IMR-90 (cell line): ENCODE measurements at regions not wholly inside any gene's neighbourhood (a gene's known extent, or its start where the extent isn't known, plus 50 kb on each side); places are given as distances from the start of the nearest gene placed in this dataset.

Experiments
- ATAC-seq: fragments of 200-7000 bp; cut with Tn5 transposase; 2 replicates; pipeline ENCODE4 v1.9.1; 2020; ENCODE audit warnings: low read depth, mild to moderate bottlenecking, moderate library complexity
- BruUV-seq: library from RNA; stranded (reverse); fragments of 400-500 nt; replicated peaks from 2 replicates; lab custom pipeline; 2021; lab: Mats Ljungman, UMichigan
- CTCF ChIA-PET: fragments of 300-600 bp; formaldehyde crosslinking; extraction: SDS; loops from one replicate; lab custom pipeline; 2021; ENCODE audit warnings: antibody characterized with exemption; lab: Yijun Ruan, JAX
- POLR2A ChIA-PET: fragments of 300-600 bp; sonication (Branson Sonifier 250); formaldehyde crosslinking; loops from one replicate; lab custom pipeline; 2022; ENCODE audit warnings: antibody characterized with exemption; ENCODE audit not compliant: unreplicated experiment; lab: Charles Lee
- DNase-seq: peaks from one replicate; pipeline ENCODE4 v3.0.0; 2013
- H2AFZ ChIP-seq: replicated peaks from 2 replicates; pipeline ENCODE3; 2013; ENCODE audit warnings: low read length, mild to moderate bottlenecking; ENCODE audit not compliant: poor library complexity
- H2AK5ac ChIP-seq: 2 replicates; pipeline ENCODE4 v1.6.1; 2013; ENCODE audit warnings: low read depth, low read length, inconsistent platforms
- H2AK9ac ChIP-seq: replicated peaks from 2 replicates; pipeline ENCODE3; 2013; ENCODE audit warnings: mild to moderate bottlenecking, low read depth, low read length, moderate library complexity; ENCODE audit not compliant: poor library complexity
- H2BK120ac ChIP-seq: 2 replicates; pipeline ENCODE4 v1.6.1; 2013; ENCODE audit warnings: low read depth, low read length, inconsistent platforms
- H2BK15ac ChIP-seq: 3 replicates; pipeline ENCODE4 v1.6.1; 2013; ENCODE audit warnings: low read depth, low read length, inconsistent platforms
- H2BK20ac ChIP-seq: 2 replicates; pipeline ENCODE4 v1.6.1; 2013; ENCODE audit warnings: low read depth, mild to moderate bottlenecking, inconsistent platforms, low read length, moderate library complexity
- H2BK5ac ChIP-seq: 2 replicates; pipeline ENCODE4 v1.6.1; 2013; ENCODE audit warnings: mild to moderate bottlenecking, low read depth, low read length, inconsistent platforms; ENCODE audit not compliant: poor library complexity, severe bottlenecking
- H3K14ac ChIP-seq: replicated peaks from 2 replicates; pipeline ENCODE4 v1.6.1; 2013; ENCODE audit warnings: low read depth, low read length, inconsistent platforms
- H3K18ac ChIP-seq: 2 replicates; pipeline ENCODE4 v1.6.1; 2013; ENCODE audit warnings: low read depth, low read length, control low read depth
- H3K23ac ChIP-seq: 2 replicates; pipeline ENCODE4 v1.6.1; 2013; ENCODE audit warnings: low read depth, low read length, inconsistent platforms
- H3K27ac ChIP-seq: 2 replicates; pipeline ENCODE4 v1.5.1; 2013; ENCODE audit warnings: mild to moderate bottlenecking, control low read depth, low read length; ENCODE audit not compliant: insufficient read depth
- H3K27me3 ChIP-seq: 2 replicates; pipeline ENCODE4 v1.6.1; 2013; ENCODE audit warnings: low read length; ENCODE audit not compliant: control insufficient read depth, insufficient read depth
- H3K36me3 ChIP-seq: 2 replicates; pipeline ENCODE4 v1.6.1; 2013; ENCODE audit warnings: low read length, mixed read lengths; ENCODE audit not compliant: control insufficient read depth, insufficient read depth
- H3K4ac ChIP-seq: 2 replicates; pipeline ENCODE4 v1.6.1; 2013; ENCODE audit warnings: low read depth, low read length, inconsistent platforms
- H3K4me1 ChIP-seq: 2 replicates; pipeline ENCODE4 v1.6.1; 2013; ENCODE audit warnings: low read length, mixed read lengths; ENCODE audit not compliant: control insufficient read depth, insufficient read depth
- H3K4me2 ChIP-seq: 2 replicates; pipeline ENCODE4 v1.6.1; 2013; ENCODE audit warnings: low read depth, mild to moderate bottlenecking, control low read depth, low read length, moderate library complexity
- H3K4me3 ChIP-seq: 2 replicates; pipeline ENCODE4 v1.5.1; 2013; ENCODE audit warnings: low read depth, mild to moderate bottlenecking, control low read depth, low read length, moderate library complexity; ENCODE audit not compliant: insufficient read depth
- H3K56ac ChIP-seq: 2 replicates; pipeline ENCODE4 v1.6.1; 2013; ENCODE audit warnings: low read length, inconsistent platforms; ENCODE audit not compliant: insufficient read depth; ENCODE audit errors: extremely low read depth
- H3K79me1 ChIP-seq, 2 experiments: 2 replicates each; pipeline ENCODE4 v1.6.1; 2013; ENCODE audit warnings: low read length in 2 of 2, inconsistent platforms in 1 of 2, low read depth in 1 of 2
- H3K9ac ChIP-seq: 2 replicates; pipeline ENCODE4 v1.6.1; 2013; ENCODE audit warnings: low read depth, low read length, control low read depth
- H3K9me1 ChIP-seq: 2 replicates; pipeline ENCODE4 v1.6.1; 2013; ENCODE audit warnings: low read length, inconsistent platforms; ENCODE audit not compliant: insufficient read depth
- H3K9me3 ChIP-seq: 2 replicates; pipeline ENCODE4 v1.6.1; 2013; ENCODE audit warnings: low read length; ENCODE audit not compliant: control insufficient read depth, insufficient read depth
- H4K20me1 ChIP-seq: 2 replicates; pipeline ENCODE4 v1.6.1; 2013; ENCODE audit warnings: low read length, inconsistent platforms; ENCODE audit not compliant: insufficient read depth
- H4K5ac ChIP-seq: 2 replicates; pipeline ENCODE4 v1.6.1; 2013; ENCODE audit warnings: mild to moderate bottlenecking, low read depth, low read length, control low read depth
- H4K8ac ChIP-seq, 2 experiments: 2 replicates each; pipeline ENCODE4 v1.6.1; 2013; ENCODE audit warnings: low read depth in 2 of 2, low read length in 2 of 2, control low read depth in 1 of 2, inconsistent platforms in 1 of 2
- H4K91ac ChIP-seq: 2 replicates; pipeline ENCODE4 v1.6.1; 2013; ENCODE audit warnings: low read depth, low read length, inconsistent platforms; ENCODE audit not compliant: insufficient read depth
- BHLHE40 ChIP-seq: fragments of 150-350 bp; IDR thresholded peaks from 2 replicates; pipeline ENCODE4 v1.6.1; 2016; ENCODE audit warnings: mild to moderate bottlenecking, low read depth, low read length
- CEBPB ChIP-seq: IDR thresholded peaks from 2 replicates; pipeline ENCODE4 v1.6.1; 2012; ENCODE audit warnings: low read depth, low read length, improper control_type of control experiment
- CHD1 ChIP-seq: IDR thresholded peaks from 2 replicates; pipeline ENCODE4 v1.6.1; 2012; ENCODE audit warnings: low read depth, low read length, improper control_type of control experiment
- CTCF ChIP-seq: conservative IDR thresholded peaks from 2 replicates; pipeline ENCODE4 v1.5.1; 2012; ENCODE audit warnings: mild to moderate bottlenecking, low read depth, low read length, improper control_type of control experiment
- ELK1 ChIP-seq: fragments of 150-350 bp; IDR thresholded peaks from 2 replicates; pipeline ENCODE4 v1.6.1; 2016; ENCODE audit warnings: low read depth, mild to moderate bottlenecking, low read length, moderate library complexity, borderline replicate concordance
- FOS ChIP-seq: fragments of 150-350 bp; IDR thresholded peaks from 2 replicates; pipeline ENCODE4 v1.6.1; 2016; ENCODE audit warnings: low read depth, low read length
- MAFK ChIP-seq: IDR thresholded peaks from 2 replicates; pipeline ENCODE4 v1.6.1; 2012; ENCODE audit warnings: low read depth, low read length, improper control_type of control experiment
- MAZ ChIP-seq: IDR thresholded peaks from 2 replicates; pipeline ENCODE4 v1.6.1; 2012; ENCODE audit warnings: low read depth, mild to moderate bottlenecking, low read length, improper control_type of control experiment, moderate library complexity, borderline replicate concordance
- MXI1 ChIP-seq: IDR thresholded peaks from 2 replicates; pipeline ENCODE4 v1.6.1; 2012; ENCODE audit warnings: low read depth, mild to moderate bottlenecking, low read length, moderate library complexity, borderline replicate concordance
- NFE2L2 ChIP-seq: fragments of 150-350 bp; IDR thresholded peaks from 2 replicates; pipeline ENCODE4 v1.6.1; 2016; ENCODE audit warnings: low read depth, mild to moderate bottlenecking, low read length
- POLR2A ChIP-seq: IDR thresholded peaks from 2 replicates; pipeline ENCODE4 v1.6.1; 2012; ENCODE audit warnings: mild to moderate bottlenecking, low read depth, low read length
- RAD21 ChIP-seq: IDR thresholded peaks from 2 replicates; pipeline ENCODE4 v1.6.1; 2012; ENCODE audit warnings: low read length, improper control_type of control experiment
- RCOR1 ChIP-seq: IDR thresholded peaks from 2 replicates; pipeline ENCODE4 v1.6.1; 2012; ENCODE audit warnings: mild to moderate bottlenecking, low read length, improper control_type of control experiment; ENCODE audit not compliant: insufficient replicate concordance
- RFX5 ChIP-seq: IDR thresholded peaks from 2 replicates; pipeline ENCODE4 v1.8.0; 2012; ENCODE audit warnings: low read depth, mild to moderate bottlenecking, low read length, moderate library complexity
- SMC3 ChIP-seq: fragments of 150-350 bp; IDR thresholded peaks from 2 replicates; pipeline ENCODE4 v1.6.1; 2016; ENCODE audit warnings: low read depth, mild to moderate bottlenecking, antibody characterized with exemption, low read length, moderate library complexity
- USF2 ChIP-seq: fragments of 150-350 bp; IDR thresholded peaks from 2 replicates; pipeline ENCODE4 v1.6.1; 2017; ENCODE audit warnings: mild to moderate bottlenecking, antibody characterized with exemption, low read length, low read depth
- WGBS, 2 experiments: methylation state at CpG; one replicate each; pipeline versions ENCODE4 v1.1.5 to v1.1.7; 2013; ENCODE audit warnings: missing lambda C conversion rate in 2 of 2; ENCODE audit not compliant: insufficient read length in 1 of 2; ENCODE audit errors: extremely low coverage in 2 of 2; 5-methylcytosine and 5-hydroxymethylcytosine counted together
- dilution Hi-C: fragments of 300-500 bp; cut with HindIII; formaldehyde crosslinking; loops from one replicate; pipeline ENCODE4 v1.14.3; 2018; ENCODE audit warnings: low sequenced_read_pairs; ENCODE audit not compliant: unreplicated experiment
- in situ Hi-C: fragments of 300-500 bp; cut with MboI; formaldehyde crosslinking; loops from 3 replicates; pipeline ENCODE4 v1.14.3; 2019; ENCODE audit warnings: low sequenced_read_pairs, inconsistent platforms, mixed read lengths
- intact Hi-C: fragments of 100-400 bp; cut with micrococcal nuclease; formaldehyde crosslinking; loops from 2 replicates; pipeline ENCODE4 v1.10.0; 2022

GRCh38 chr2:239522002-239522739 is 121.4 kb upstream of the HDAC4 start:
- ATAC-seq (no peak), DNase-seq (no peak)
- H4K91ac ChIP-seq: no peak overlapping the region
- H3K9me1 ChIP-seq: no peaks in the 10 kb centered on the region
- H2BK20ac ChIP-seq: no peak overlapping the region
- POLR2A ChIA-PET: no interaction called here
- no peak overlapping the region for H3K56ac ChIP-seq
- no peak overlapping the region for H2AK5ac ChIP-seq
- no peak overlapping the region for H2BK5ac ChIP-seq
- H2AFZ ChIP-seq: no peak overlapping the region
- BruUV-seq: no TSS peak
- H3K27me3 ChIP-seq: no peaks in the 10 kb centered on the region
- H3K9me3 ChIP-seq: peaks cover 23% of the 10 kb centered on the region
- in situ Hi-C loops: no loop called here
- no peak overlapping the region for H3K18ac ChIP-seq
- no peak overlapping the region for H2BK120ac ChIP-seq
- dilution Hi-C loops: no loop called here
- no peak overlapping the region for H4K8ac ChIP-seq
- no peaks in the 10 kb centered on the region for H3K79me1 ChIP-seq
- H3K9ac ChIP-seq: no peak overlapping the region
- no peak overlapping the region for H4K5ac ChIP-seq
- no peak overlapping the region for H2AK9ac ChIP-seq
- H3K4me1 ChIP-seq: no peaks in the 10 kb centered on the region
- intact Hi-C loops: no loop called here
- no peak overlapping the region for H3K4me2 ChIP-seq
- H3K4ac ChIP-seq: no peak overlapping the region
- WGBS, 2 experiments: 50% methylated on average over 11 of the region's 15 CpGs; no CpG with 5 or more reads in 1 of the 2 experiments
- H3K14ac ChIP-seq: no peak overlapping the region
- no peak overlapping the region for H3K4me3 ChIP-seq
- no peak overlapping the region for H3K23ac ChIP-seq
- H3K36me3 ChIP-seq: no peaks in the 10 kb centered on the region
- CTCF ChIA-PET: no interaction called here
- no peak overlapping the region for H2BK15ac ChIP-seq
- no peak for TF ChIP-seq USF2
- TF ChIP-seq BHLHE40: no peak
- TF ChIP-seq RFX5: no peak
- no peak for TF ChIP-seq FOS
- no peak for TF ChIP-seq CHD1
- TF ChIP-seq NFE2L2: no peak
- no peak for TF ChIP-seq RCOR1
- no peak for TF ChIP-seq SMC3
- TF ChIP-seq MAZ: no peak
- TF ChIP-seq CEBPB: no peak
- no peak for TF ChIP-seq MXI1
- no peak for TF ChIP-seq MAFK
- TF ChIP-seq ELK1: no peak
- no peak for TF ChIP-seq RAD21
- TF ChIP-seq POLR2A: no peak
- no peak for TF ChIP-seq CTCF
- no peak overlapping the region for H3K27ac ChIP-seq
- no peaks in the 10 kb centered on the region for H4K20me1 ChIP-seq
